Body of pancreas (tissue), 4 donors: ENCODE measurements at regions not wholly inside any gene's neighbourhood (a gene's known extent, or its start where the extent isn't known, plus 50 kb on each side); places are given as distances from the start of the nearest gene placed in this dataset.

Experiments used
- ATAC-seq: fragments of 150-250 bp; one replicate; pipeline ENCODE4 v1.9.1; 2016
- DNase-seq, 4 donors: peaks; one replicate each; pipeline ENCODE4 v3.0.0-alpha.2; 2019
- H3K27ac ChIP-seq, 4 donors: fragments of 200-600 bp; sonication (generic); 1 replicate in 3 of 4; 2 replicates in 1 of 4; pipeline versions ENCODE4 v1.5.1 to v1.6.1; 2016 to 2019; ENCODE audit warnings: mild to moderate bottlenecking in 1 of 4, mixed read lengths in 1 of 4, moderate library complexity in 1 of 4
- H3K27me3 ChIP-seq, 2 donors: fragments of 200-600 bp; sonication (generic); one replicate each; pipeline ENCODE4 v1.6.0; 2016; ENCODE audit warnings: mild to moderate bottlenecking in 1 of 2
- H3K36me3 ChIP-seq, 2 donors: fragments of 200-600 bp; sonication (generic); replicated peaks in 1 of 2; 2 replicates each; pipeline ENCODE4 v1.5.1; 2016; ENCODE audit warnings: low read depth in 2 of 2; ENCODE audit not compliant: insufficient read depth in 1 of 2
- H3K4me1 ChIP-seq: fragments of 200-600 bp; sonication (generic); one replicate; pipeline ENCODE4 v1.6.0; 2016
- H3K4me3 ChIP-seq, 2 donors: fragments of 200-600 bp; sonication (generic); 1 replicate in 1 of 2; 2 replicates in 1 of 2; pipeline ENCODE4 v1.5.1; 2016 to 2019
- H3K9me3 ChIP-seq, 3 donors: fragments of 200-600 bp; sonication (generic); 1 replicate in 2 of 3; 2 replicates in 1 of 3; pipeline ENCODE4 v1.5.1; 2016
- POLR2A ChIP-seq, 3 donors: fragments of 450-650 bp; IDR thresholded peaks; one replicate each; pipeline ENCODE4 v1.6.1; 2016; ENCODE audit warnings: antibody characterized with exemption in 3 of 3, mild to moderate bottlenecking in 2 of 3
- WGBS, 2 donors: methylation state at CpG; one replicate each; pipeline ENCODE4 v1.1.5; 2017; 5-methylcytosine and 5-hydroxymethylcytosine counted together
- intact Hi-C: fragments of 100-400 bp; cut with DNase I; formaldehyde crosslinking; loops from one replicate; pipeline ENCODE4 v1.15.1; 2023
- TF ChIP-seq, protein P1 (sequence below), 7 experiments: fragments of 450-650 bp in 4 of 7; fragments of 200-600 bp in 3 of 7; sonication (generic) in 3 of 7; IDR thresholded peaks; one replicate each; pipeline ENCODE4 v1.5.1; 2016 to 2019; ENCODE audit warnings: antibody characterized with exemption in 7 of 7

DNA sequence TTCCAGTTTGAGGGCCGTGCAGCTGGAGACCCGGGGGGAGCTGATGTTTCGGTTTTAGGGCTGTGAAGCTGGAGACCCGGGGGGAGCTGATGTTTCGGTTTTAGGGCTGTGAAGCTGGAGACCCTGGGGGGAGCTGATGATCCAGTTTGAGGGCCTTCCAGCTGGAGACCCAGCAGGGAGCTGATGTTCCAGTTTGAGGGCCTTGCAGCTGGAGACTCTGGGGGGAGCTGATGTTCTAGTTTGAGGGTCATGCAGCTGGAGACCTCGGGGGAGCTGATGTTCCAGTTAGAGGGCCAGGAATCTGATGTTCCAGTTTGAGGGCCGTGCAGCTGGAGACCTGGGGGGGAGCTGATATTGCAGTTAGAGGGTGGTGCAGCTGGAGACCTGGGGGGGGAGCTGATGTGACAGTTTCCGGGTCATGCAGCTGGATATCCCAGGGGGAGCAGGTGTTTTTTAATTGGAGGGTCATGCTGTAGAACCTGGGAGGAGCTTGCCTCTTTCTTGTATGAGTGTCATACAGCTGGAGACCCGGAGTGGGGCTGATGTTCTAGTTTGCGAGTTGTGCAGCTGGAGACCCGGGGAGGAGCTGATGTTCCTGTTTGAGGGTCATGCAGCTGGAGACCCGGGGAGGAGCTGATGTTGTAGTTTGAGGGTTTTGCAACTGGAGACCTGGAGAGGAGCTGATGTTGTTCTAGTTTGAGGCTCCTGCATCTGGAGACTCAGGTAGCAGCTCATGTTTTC lies 153.2 kb downstream of the RTP5 start:
- Histone ChIP-seq H3K27me3 (no peaks in the 10 kb centered on the region), H3K9me3 (no peaks in the 10 kb centered on the region), H3K4me1 (peaks cover 6% of the 10 kb centered on the region), H3K36me3 (no peaks in the 10 kb centered on the region), H3K4me3 (no peak overlapping the region), H3K27ac (no peak overlapping the region)
- ATAC-seq (no peak), DNase-seq (no peak)
- intact Hi-C loops, result no loop called here
- TF ChIP-seq, protein P1, sequence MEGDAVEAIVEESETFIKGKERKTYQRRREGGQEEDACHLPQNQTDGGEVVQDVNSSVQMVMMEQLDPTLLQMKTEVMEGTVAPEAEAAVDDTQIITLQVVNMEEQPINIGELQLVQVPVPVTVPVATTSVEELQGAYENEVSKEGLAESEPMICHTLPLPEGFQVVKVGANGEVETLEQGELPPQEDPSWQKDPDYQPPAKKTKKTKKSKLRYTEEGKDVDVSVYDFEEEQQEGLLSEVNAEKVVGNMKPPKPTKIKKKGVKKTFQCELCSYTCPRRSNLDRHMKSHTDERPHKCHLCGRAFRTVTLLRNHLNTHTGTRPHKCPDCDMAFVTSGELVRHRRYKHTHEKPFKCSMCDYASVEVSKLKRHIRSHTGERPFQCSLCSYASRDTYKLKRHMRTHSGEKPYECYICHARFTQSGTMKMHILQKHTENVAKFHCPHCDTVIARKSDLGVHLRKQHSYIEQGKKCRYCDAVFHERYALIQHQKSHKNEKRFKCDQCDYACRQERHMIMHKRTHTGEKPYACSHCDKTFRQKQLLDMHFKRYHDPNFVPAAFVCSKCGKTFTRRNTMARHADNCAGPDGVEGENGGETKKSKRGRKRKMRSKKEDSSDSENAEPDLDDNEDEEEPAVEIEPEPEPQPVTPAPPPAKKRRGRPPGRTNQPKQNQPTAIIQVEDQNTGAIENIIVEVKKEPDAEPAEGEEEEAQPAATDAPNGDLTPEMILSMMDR (IDR thresholded peaks at IDR 0.05), result no peak
- TF ChIP-seq POLR2A (IDR thresholded peaks at IDR 0.05), result no peak
- WGBS, 2 donors, result 63 to 66% methylated on average over 11 to 12 of the region's 12 CpGs

DNA sequence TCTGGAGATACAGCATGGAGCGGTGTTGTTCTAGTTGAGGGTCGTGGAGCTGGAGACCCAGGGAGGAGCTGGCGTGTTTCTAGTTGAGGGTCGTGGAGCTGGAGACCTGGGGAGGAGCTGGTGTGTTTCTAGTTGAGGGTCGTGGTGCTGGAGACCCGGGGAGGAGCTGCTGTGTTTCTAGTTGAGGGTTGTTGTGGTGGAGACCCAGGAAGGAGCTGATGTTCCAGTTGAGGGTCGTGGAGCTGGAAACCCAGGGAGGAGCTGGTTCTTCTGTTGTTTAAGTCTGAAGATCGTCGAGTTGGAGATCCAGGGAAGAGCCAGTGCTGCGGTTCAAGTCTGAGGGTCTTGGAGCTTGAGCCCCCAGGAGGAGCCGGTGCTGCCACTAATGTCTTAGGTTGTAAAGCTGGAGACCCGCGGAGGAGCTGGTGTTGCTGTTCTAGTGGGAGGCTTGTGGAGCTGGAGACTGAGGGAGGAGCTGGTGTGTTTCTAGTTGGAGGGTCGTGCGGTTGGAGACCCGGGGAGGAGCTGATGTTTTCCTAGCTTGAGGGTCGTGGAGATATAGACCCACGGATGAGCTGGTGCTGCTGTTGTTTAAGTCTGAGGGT lies 155.3 kb downstream of the RTP5 start:
- no peaks in the 10 kb centered on the region for H3K27me3 ChIP-seq
- H3K4me3 ChIP-seq, result no peak overlapping the region
- DNase-seq, result no peak
- intact Hi-C loops, result no loop called here
- WGBS, 2 donors, result 69 to 74% methylated on average over 18 of the region's 18 CpGs
- ATAC-seq, result no peak
- peaks cover 6% of the 10 kb centered on the region for H3K4me1 ChIP-seq
- no peaks in the 10 kb centered on the region for H3K36me3 ChIP-seq
- H3K27ac ChIP-seq, result no peak overlapping the region
- H3K9me3 ChIP-seq, result no peaks in the 10 kb centered on the region
- TF ChIP-seq, protein P1 (IDR thresholded peaks at IDR 0.05), result no peak
- no peak for TF ChIP-seq POLR2A (IDR thresholded peaks at IDR 0.05)

DNA sequence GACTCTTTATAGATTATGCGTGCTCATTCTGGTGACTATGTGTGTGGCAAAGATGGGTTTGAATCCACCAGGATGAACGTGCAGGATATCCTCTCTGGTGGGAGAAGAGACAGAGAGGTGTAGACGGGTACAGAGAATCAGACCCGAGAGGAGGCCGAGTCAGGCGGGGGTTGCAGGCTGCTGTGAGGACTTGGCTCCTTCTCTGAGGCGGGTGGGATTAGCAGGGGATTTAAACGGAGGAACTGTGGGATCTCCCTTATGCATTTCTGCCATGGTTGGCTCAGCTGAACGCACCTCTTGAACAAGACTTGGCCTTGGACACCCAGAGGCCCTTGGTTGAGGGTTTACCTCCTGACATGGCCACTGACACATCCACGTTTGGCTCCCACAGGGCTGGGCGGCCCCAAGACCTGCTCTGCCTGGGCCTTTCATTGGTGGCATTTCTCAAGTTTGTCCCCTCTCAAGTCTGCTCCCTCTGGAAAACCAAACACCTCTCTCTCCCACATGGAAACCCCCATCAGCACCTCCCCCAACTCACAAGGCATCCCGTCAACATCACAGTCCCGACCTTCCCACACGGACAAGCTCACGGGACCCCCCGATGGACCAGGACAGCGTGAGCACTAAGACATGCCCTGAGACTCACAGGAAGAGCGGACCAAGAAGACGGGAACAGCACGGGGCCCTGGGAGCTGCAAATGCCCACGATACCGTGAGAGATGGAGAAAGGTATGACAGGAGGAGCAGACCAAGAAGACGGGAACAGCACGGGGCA lies 158.3 kb downstream of the RTP5 start:
- intact Hi-C loops, result no loop called here
- H3K4me3 ChIP-seq, result no peak overlapping the region
- no peak overlapping the region for H3K27ac ChIP-seq
- WGBS, 2 donors, result 87 to 89% methylated on average over 24 of the region's 24 CpGs
- H3K4me1 ChIP-seq, result no peaks in the 10 kb centered on the region
- H3K27me3 ChIP-seq, result no peaks in the 10 kb centered on the region
- ATAC-seq (no peak), DNase-seq (no peak)
- no peaks in the 10 kb centered on the region for H3K9me3 ChIP-seq
- no peak for TF ChIP-seq POLR2A (IDR thresholded peaks at IDR 0.05)
- TF ChIP-seq, protein P1 (IDR thresholded peaks at IDR 0.05), result no peak
- no peaks in the 10 kb centered on the region for H3K36me3 ChIP-seq

DNA sequence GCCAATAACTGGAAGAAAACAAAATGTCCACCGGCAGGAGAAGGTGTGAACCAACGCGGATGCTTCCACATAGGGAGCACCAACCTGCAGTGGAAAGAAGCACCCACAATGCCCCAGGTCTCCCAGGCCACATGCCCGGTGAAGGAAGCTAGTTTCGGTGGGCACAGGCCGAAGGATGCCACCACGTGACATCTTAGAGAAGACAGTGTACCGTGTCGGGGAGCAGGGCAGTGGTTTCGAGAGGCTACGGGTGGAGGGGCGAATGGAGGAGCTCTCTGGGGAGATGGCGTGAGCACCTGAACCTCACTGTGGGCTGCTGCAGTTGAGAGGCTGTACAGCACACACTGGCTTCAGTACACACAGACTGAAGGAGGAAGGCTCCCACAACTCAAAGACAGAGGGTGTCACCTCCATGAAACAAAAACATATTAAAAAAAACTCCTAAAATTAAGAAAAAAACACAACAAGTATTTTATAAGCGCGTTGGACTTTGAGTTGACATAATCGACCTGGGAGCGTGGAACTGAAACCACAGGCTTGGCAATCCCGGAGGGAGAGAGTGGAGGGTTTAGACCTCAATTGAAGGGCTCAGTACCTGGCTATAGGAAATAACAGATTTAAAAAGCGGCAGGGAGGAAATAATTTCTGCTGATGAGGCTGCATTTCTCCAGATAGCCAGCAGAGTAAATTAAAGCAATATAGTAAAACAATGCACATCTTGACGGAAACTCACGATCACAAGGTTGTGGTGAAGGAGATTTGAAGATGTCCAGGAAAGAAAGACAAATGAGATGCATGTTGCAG lies 160.1 kb downstream of the RTP5 start:
- Histone ChIP-seq H3K4me1 (no peaks in the 10 kb centered on the region), H3K36me3 (no peaks in the 10 kb centered on the region), H3K27me3 (no peaks in the 10 kb centered on the region), H3K27ac (no peak overlapping the region), H3K9me3 (no peaks in the 10 kb centered on the region), H3K4me3 (no peak overlapping the region)
- 80 to 87% methylated on average over 21 of the region's 21 CpGs for WGBS, 2 donors
- intact Hi-C loops, result no loop called here
- TF ChIP-seq POLR2A (IDR thresholded peaks at IDR 0.05), result no peak
- TF ChIP-seq, protein P1 (IDR thresholded peaks at IDR 0.05), result no peak
- ATAC-seq (no peak), DNase-seq (no peak)
